ENCODE measurements at regions not wholly inside any gene's neighbourhood (a gene's known extent, or its start where the extent isn't known, plus 50 kb on each side); places are given as distances from the start of the nearest gene placed in this dataset.

DNA sequence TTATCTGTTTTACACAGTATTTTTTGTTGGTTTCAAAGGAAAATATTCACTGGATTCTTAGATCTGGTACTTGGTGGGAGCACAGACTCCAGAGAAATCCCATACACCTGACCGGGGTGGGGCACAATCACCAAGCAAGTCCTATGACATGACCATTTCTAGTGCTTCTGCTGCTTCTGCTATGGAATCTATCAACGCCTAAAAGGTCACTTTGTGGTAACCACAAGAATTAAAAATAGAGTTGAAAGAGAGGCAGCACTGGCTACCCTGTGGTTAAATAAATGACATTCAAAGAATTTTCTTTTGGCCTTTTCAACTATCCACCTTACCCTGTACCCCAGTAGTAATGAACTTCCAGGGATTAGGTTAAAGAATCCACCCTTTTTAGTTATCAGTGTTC, 329.9 kb upstream of the VWC2 start:
- TF ChIP-seq, protein P1, sequence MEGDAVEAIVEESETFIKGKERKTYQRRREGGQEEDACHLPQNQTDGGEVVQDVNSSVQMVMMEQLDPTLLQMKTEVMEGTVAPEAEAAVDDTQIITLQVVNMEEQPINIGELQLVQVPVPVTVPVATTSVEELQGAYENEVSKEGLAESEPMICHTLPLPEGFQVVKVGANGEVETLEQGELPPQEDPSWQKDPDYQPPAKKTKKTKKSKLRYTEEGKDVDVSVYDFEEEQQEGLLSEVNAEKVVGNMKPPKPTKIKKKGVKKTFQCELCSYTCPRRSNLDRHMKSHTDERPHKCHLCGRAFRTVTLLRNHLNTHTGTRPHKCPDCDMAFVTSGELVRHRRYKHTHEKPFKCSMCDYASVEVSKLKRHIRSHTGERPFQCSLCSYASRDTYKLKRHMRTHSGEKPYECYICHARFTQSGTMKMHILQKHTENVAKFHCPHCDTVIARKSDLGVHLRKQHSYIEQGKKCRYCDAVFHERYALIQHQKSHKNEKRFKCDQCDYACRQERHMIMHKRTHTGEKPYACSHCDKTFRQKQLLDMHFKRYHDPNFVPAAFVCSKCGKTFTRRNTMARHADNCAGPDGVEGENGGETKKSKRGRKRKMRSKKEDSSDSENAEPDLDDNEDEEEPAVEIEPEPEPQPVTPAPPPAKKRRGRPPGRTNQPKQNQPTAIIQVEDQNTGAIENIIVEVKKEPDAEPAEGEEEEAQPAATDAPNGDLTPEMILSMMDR (IDR thresholded peaks at IDR 0.05): no peak
- TF ChIP-seq POLR2A (IDR thresholded peaks at IDR 0.05): no peak
- no peak for DNase-seq

GRCh38 chr7:49453486-49453885, 320.0 kb upstream of the VWC2 start:
- H3K27me3 ChIP-seq: no peaks in the 10 kb centered on the region
- H3K36me3 ChIP-seq: no peaks in the 10 kb centered on the region
- H3K4me1 ChIP-seq: no peaks in the 10 kb centered on the region
- H3K4me3 ChIP-seq: no peak overlapping the region
- H3K9me3 ChIP-seq: no peaks in the 10 kb centered on the region
- H3K27ac ChIP-seq: no peak overlapping the region
- TF ChIP-seq, protein P1 (IDR thresholded peaks at IDR 0.05): no peak
- TF ChIP-seq POLR2A (IDR thresholded peaks at IDR 0.05): no peak
- no peak for DNase-seq

More for the DNA sequence above, 329.9 kb upstream of the VWC2 start:
- no peaks in the 10 kb centered on the region for H3K4me1 ChIP-seq
- peaks cover 0 to 4% (median 0%) of the 10 kb centered on the region in 4 donors for H3K9me3 ChIP-seq
- H3K36me3 ChIP-seq: no peaks in the 10 kb centered on the region
- H3K27ac ChIP-seq: no peak overlapping the region
- H3K4me3 ChIP-seq: no peak overlapping the region
- H3K27me3 ChIP-seq: no peaks in the 10 kb centered on the region

GRCh38 chr7:49479441-49479840, 294.0 kb upstream of the VWC2 start:
- H3K27me3 ChIP-seq: no peaks in the 10 kb centered on the region
- TF ChIP-seq POLR2A (IDR thresholded peaks at IDR 0.05): no peak
- TF ChIP-seq, protein P1 (IDR thresholded peaks at IDR 0.05): no peak
- no peaks in the 10 kb centered on the region for H3K4me1 ChIP-seq
- no peak overlapping the region for H3K4me3 ChIP-seq
- DNase-seq: no peak
- no peak overlapping the region for H3K27ac ChIP-seq
- H3K9me3 ChIP-seq: no peaks in the 10 kb centered on the region
- no peaks in the 10 kb centered on the region for H3K36me3 ChIP-seq

GRCh38 chr7:49479936-49480544, 293.4 kb upstream of the VWC2 start:
- DNase-seq: no peak
- H3K9me3 ChIP-seq: no peaks in the 10 kb centered on the region
- no peaks in the 10 kb centered on the region for H3K36me3 ChIP-seq
- no peaks in the 10 kb centered on the region for H3K27me3 ChIP-seq
- TF ChIP-seq POLR2A (IDR thresholded peaks at IDR 0.05): no peak
- TF ChIP-seq, protein P1 (IDR thresholded peaks at IDR 0.05): no peak
- no peak overlapping the region for H3K27ac ChIP-seq
- H3K4me3 ChIP-seq: no peak overlapping the region
- H3K4me1 ChIP-seq: no peaks in the 10 kb centered on the region

- Histone ChIP-seq H3K27ac (no peak overlapping the region), H3K9me3 (no peaks in the 10 kb centered on the region), H3K4me3 (no peak overlapping the region), H3K4me1 (no peaks in the 10 kb centered on the region), H3K36me3 (no peaks in the 10 kb centered on the region), H3K27me3 (no peaks in the 10 kb centered on the region)
- DNase-seq: no peak
- no peak for TF ChIP-seq POLR2A (IDR thresholded peaks at IDR 0.05)
- TF ChIP-seq, protein P1 (IDR thresholded peaks at IDR 0.05): no peak
These were observed 292.4 kb upstream of the VWC2 start for GRCh38 chr7:49481075-49481474.

GRCh38 chr7:49483142-49483541, 290.3 kb upstream of the VWC2 start:
- Histone ChIP-seq H3K4me1 (no peaks in the 10 kb centered on the region), H3K9me3 (no peaks in the 10 kb centered on the region), H3K36me3 (no peaks in the 10 kb centered on the region), H3K4me3 (no peak overlapping the region), H3K27me3 (no peaks in the 10 kb centered on the region), H3K27ac (no peak overlapping the region)
- TF ChIP-seq, protein P1 (IDR thresholded peaks at IDR 0.05): peak in 1 of 6 experiments; percentile 25
- no peak for TF ChIP-seq POLR2A (IDR thresholded peaks at IDR 0.05)
- no peak for DNase-seq
